T follicular helper cell (primary cell): ENCODE measurements at regions not wholly inside any gene's neighbourhood (a gene's known extent, or its start where the extent isn't known, plus 50 kb on each side); places are given as distances from the start of the nearest gene placed in this dataset.
"Not testable (repeated sequence)": the region's sequence is repeated elsewhere in the genome, so short reads cannot be mapped to it uniquely, and the experiment has no call there.

Source experiments
- DNase-seq: peaks from one replicate; pipeline ENCODE4 v3.0.0-alpha.2; 2020; ENCODE audit warnings: low read depth

DNA sequence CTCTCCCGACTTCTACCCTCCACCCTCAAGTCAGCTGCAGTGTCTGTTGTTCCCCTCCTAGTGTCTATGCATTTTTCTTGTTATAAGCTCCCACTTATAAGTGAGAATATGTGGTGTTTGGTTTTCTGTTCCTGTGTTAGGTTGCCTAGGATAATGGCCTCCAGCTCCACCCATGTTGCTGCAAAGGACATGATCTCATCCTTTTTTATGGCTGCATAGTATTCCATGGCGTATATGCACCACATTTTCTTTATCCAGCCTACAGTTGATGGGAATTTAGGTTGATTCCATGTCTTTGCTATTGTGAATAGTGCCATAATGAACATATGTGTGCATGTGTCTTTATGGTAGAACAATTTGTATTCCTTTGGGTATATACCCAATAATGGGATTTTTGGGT, 80.7 kb downstream of the SPTSSA start:
- DNase-seq: not testable (repeated sequence)

- no peak for DNase-seq
Observed at GRCh38 chr14:34380471-34380845, 81.6 kb downstream of the SPTSSA start.

- DNase-seq: no peak
Observed at GRCh38 chr14:34379816-34380470, 82.1 kb downstream of the SPTSSA start.

DNA sequence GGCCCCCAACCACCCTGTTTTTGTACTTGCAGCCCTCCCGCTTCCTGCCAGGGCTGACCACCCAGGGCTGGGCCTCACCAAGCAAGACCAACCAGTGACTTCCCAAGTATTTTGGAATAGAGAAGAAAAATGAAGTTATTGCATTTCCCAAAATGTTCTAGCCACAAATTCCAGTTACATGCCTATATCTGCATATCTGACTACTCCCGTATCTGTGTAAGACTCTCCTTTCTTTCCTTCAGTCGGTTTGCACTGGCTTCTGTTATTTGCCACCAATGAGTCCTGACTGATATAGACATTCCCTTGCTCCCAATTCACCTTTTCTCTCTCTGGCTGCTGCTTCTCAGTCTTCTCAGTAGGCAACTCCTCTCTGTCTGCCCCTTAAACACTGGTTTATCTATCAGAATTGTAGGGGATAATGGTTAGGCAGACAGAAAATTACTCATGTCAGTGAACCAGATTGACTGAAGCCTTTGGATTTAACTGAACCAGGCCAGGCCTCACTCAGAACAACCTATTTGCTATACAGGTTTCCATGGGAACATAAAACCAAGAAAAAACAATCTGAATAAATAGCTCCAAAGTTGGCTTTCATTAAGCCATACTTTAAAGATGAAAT, 85.3 kb downstream of the SPTSSA start:
- DNase-seq: no peak

DNA sequence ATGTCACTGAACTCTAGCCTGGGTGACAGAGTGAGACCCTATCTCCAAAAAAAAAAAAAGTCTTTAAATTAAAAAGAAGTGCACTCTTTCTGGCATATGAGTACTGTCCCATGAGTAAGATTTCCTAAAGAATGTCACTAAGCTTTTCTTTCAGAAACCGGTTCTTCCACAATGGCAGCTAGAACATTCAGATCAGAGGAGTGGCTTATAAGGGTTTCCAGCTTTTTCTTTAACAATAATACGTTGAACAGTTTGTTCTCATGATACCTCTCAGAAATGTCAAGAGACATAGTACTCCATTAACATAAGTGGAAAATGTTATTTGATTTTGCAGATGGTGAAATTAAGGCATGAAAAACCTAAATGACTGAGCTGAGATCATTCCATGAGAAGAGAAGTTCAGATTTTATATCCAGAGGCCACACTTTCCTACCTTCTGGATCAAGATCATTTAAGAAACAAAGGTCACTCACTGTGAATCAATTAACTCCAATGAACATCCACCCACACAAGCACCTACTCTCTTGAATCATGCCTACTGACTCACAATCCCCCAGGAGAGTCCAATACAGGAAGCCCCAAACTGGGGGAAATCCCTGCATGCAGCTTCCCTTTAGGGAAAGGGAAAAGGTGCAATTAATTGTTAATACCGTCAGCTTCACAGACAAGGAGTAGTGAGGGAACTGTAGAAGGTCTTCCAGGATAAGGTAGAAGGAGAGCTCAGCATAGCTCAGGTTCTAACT, 86.9 kb downstream of the SPTSSA start:
- DNase-seq: no peak

GRCh38 chr14:34373191-34373590, 88.8 kb downstream of the SPTSSA start:
- no peak for DNase-seq

DNA sequence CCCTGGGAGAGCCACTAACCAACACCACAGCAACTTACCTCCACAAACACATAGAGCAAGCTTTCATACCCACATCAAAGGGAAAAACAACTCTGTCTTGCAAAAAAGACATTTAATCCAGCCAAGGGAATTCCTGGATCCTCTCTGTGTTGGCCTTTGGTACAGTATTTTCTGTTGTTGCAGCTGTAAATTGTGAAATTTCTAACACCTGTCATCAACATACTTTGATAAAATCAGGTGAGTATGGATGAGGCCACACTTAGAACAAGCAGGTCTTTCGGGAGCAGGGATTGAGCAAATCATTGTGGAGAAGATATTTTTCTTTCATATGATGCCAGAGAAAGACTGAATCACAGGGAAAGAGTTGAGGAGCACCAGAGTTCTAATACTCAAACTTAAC, 89.3 kb downstream of the SPTSSA start:
- no peak for DNase-seq

- DNase-seq: no peak
Observed at GRCh38 chr14:34369648-34370030, 92.4 kb downstream of the SPTSSA start.

GRCh38 chr14:34368971-34369647, 92.9 kb downstream of the SPTSSA start:
- no peak for DNase-seq

- no peak for DNase-seq
Observed at GRCh38 chr14:34368115-34368970, 93.7 kb downstream of the SPTSSA start.

DNA sequence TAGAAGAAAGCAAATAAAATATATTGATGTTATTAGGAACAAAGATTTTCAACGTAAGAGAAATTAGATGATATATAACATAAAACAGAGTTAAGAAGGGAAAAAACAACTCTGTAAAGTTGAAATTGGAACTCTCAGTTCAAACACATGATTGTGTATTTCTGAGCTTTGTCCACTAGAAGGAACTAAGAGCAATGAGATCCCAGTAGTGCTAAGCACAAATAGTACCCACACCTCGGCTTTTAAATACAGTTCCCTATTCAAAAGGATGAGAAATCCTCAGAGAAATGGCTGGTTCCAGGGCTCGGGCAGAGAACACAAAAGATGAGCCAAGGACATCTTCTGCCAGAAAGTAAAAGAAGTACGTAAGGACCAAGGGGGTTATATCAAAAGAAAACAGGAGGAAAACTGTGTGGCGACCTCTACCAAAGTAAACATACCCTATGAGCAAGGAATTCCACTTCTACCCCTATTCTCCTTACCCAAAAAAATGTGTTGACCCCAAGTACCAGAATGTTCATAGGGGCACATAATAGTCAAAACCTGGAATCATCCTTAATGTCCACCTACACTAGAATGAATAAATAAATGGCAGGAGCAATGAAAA, 96.6 kb downstream of the SPTSSA start:
- no peak for DNase-seq

- no peak for DNase-seq
Observed at GRCh38 chr14:34364201-34364600, 97.8 kb downstream of the SPTSSA start.

DNA sequence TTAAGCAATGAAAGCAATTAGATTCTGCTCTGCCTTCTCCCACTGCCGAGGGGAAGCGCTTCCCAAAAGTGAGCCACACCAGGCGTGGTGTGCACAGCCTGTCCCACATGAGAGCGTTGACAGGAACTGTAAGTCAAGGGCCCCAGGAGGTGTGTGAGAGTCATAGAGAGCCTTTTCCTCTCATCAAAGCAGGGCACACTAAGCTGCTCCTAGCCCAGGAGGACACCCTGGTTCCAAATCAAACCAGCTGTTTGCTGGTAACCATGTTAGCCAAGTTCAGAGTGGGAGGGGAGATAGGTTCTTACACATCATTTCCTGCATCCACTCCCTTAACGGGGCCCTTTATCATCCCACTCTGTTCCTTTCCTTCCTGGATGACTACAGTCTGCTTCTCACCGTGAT, 98.3 kb downstream of the SPTSSA start:
- no peak for DNase-seq

DNA sequence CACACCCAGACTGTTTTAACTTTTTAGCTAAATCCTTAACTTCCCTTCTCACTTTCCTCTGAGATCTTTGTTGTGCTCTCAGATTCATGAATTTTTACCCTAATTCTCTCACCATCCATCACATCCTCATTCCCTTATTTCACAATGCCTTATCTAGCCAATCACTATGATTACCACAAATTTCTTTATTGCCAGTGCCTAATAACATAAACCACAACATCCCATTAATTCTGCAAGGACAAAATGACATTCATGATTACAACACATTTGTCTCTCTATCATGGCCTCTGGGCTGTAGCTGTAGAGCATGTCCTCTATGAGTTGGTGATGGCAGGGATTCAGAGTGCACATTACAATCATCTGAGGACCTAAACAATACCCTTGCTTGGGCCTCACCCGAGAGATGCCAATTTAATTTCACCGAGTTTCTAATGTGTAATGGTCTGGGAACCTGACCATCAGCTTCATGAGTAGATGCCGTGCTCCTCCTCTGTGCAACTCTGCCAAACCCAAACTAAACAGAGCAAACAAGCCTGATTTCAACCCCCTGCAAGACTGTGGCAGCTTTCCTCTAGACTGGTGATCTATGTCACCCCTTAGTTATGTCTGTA, 99.3 kb downstream of the SPTSSA start:
- DNase-seq: no peak

DNA sequence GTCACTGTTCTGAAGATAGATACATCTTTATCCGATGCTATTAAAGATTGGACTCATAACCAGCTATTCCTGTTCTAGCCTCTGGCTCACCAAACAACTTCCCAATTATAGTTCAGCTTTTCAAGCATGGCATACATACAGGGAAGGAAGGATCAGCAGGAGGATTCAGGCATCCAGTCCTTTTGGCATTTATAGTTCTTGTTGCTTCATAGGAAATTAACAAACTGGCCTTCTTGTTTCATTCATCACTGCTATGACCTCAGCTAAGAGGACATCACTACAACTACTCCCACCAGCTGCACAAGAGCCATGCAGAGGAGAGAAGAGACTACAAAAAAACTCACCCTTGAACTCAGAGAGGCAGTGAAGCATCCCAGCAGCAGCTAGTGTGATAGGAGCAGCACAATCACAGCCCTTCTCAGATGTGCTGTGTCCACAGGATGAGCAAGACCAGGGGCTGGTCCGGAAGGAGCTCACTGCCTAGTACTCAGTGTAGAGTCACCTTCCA, 100.5 kb downstream of the SPTSSA start:
- DNase-seq: no peak

DNA sequence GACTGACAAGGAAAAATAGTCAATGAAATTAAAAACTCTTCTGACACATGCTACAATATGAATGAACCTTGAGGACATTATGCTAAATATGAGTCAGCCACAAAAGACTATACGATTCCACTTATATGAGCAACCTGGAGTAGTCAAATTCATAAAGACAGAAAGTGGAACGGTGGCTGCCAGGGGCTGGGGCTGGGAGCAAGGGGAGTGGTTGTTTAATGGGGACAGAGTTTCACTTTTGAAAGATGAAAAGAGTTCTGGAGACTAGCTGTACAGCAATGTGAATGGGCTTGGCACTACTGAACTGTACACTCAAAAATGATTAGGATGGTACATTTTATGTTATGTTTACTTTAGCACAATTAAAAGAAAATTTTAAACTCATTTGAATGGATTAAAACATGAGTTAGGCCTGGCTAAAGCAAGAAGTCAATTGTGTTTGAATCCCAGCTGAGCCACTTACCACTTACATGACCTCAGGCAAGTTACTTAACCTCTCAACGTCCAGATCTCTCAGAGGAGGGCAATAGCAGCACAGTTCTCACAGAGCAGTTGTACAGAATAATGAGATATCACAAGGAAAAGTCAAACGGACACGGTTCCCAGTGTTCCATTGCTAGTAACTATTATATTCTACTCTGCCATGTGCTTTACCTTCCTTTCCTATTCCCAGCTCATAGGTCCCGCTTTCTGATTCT, 102.5 kb downstream of the SPTSSA start:
- DNase-seq: no peak

- no peak for DNase-seq
Observed at GRCh38 chr14:34356264-34356654, 105.8 kb downstream of the SPTSSA start.

- no peak for DNase-seq
Observed at GRCh38 chr14:34355584-34356263, 106.3 kb downstream of the SPTSSA start.

GRCh38 chr14:34354556-34354955, 107.5 kb downstream of the SPTSSA start:
- no peak for DNase-seq

DNA sequence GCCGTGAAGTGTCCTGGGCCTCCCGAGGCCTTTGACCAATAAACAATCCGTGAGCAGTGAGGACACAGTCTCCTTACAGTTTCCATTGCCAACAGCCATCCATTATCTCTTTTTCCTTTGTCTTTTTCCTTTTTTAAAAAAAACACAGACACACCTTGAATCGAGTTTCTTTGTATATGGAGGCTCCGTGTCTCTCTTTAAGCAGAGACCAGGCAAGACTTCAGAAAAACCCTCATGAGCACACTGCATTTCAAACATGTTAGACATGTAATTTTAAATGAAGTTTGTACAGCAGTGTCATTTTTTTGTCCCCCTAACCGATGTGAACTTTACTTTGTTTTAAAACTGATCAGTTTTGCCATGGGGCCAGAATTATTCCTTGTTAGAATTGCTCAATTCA, 111.1 kb downstream of the SPTSSA start:
- DNase-seq: no peak
